ENCODE measurements at regions not wholly inside any gene's neighbourhood (a gene's known extent, or its start where the extent isn't known, plus 50 kb on each side); places are given as distances from the start of the nearest gene placed in this dataset.

- Histone ChIP-seq H3K9me2 (replicated peaks; ENCODE audit: control insufficient read depth, low read length) (no peaks in the 10 kb centered on the region), H3F3A (ENCODE audit: control insufficient read depth, insufficient read depth) (no peaks in the 10 kb centered on the region), H3K79me2 (ENCODE audit: control insufficient read depth, low read length) (no peaks in the 10 kb centered on the region), H3K4me1 (ENCODE audit: control insufficient read depth, low read length) (no peaks in the 10 kb centered on the region), H3K9me3 (ENCODE audit: control insufficient read depth, insufficient read depth, low read length) (no peaks in the 10 kb centered on the region), H3K4me3 (ENCODE audit: low read length) (no peak overlapping the region), H4K20me1 (ENCODE audit: control insufficient read depth, insufficient read depth, low read depth, low read length) (no peaks in the 10 kb centered on the region), H3K27ac (ENCODE audit: low read depth, low read length) (no peak overlapping the region), H3K36me3 (ENCODE audit: control insufficient read depth, low read length) (no peaks in the 10 kb centered on the region), H3K4me2 (ENCODE audit: low read length) (no peak overlapping the region), H3K27me3 (ENCODE audit: control insufficient read depth, low read length) (no peaks in the 10 kb centered on the region)
- TF ChIP-seq EZH2phosphoT487 (IDR thresholded peaks at IDR 0.05; ENCODE audit: borderline replicate concordance, low read length) (no peak), CTCF (IDR thresholded peaks at IDR 0.05; ENCODE audit: low read depth, low read length, poor library complexity, severe bottlenecking) (no peak)
These were observed 103.3 kb downstream of the TMEM144 start for GRCh38 chr4:158313566-158313965.

- Histone ChIP-seq H3K9me3 (ENCODE audit: control insufficient read depth, insufficient read depth, low read length) (no peaks in the 10 kb centered on the region), H3K36me3 (ENCODE audit: control insufficient read depth, low read length) (no peaks in the 10 kb centered on the region), H3K4me2 (ENCODE audit: low read length) (no peak overlapping the region), H3K9me2 (replicated peaks; ENCODE audit: control insufficient read depth, low read length) (no peaks in the 10 kb centered on the region), H3K4me3 (ENCODE audit: low read length) (no peak overlapping the region), H3K79me2 (ENCODE audit: control insufficient read depth, low read length) (no peaks in the 10 kb centered on the region), H3K27me3 (ENCODE audit: control insufficient read depth, low read length) (no peaks in the 10 kb centered on the region), H3K27ac (ENCODE audit: low read depth, low read length) (no peak overlapping the region), H3K4me1 (ENCODE audit: control insufficient read depth, low read length) (no peaks in the 10 kb centered on the region), H3F3A (ENCODE audit: control insufficient read depth, insufficient read depth) (no peaks in the 10 kb centered on the region), H4K20me1 (ENCODE audit: control insufficient read depth, insufficient read depth, low read depth, low read length) (no peaks in the 10 kb centered on the region)
- no peak for TF ChIP-seq EZH2phosphoT487 (IDR thresholded peaks at IDR 0.05; ENCODE audit: borderline replicate concordance, low read length)
- no peak for TF ChIP-seq CTCF (IDR thresholded peaks at IDR 0.05; ENCODE audit: low read depth, low read length, poor library complexity, severe bottlenecking)
These were observed 104.6 kb downstream of the TMEM144 start for GRCh38 chr4:158314756-158315487.

GRCh38 chr4:158315706-158316105 is 105.4 kb downstream of the TMEM144 start:
- Histone ChIP-seq H3K4me3 (ENCODE audit: low read length) (no peak overlapping the region), H3K79me2 (ENCODE audit: control insufficient read depth, low read length) (no peaks in the 10 kb centered on the region), H3K9me2 (replicated peaks; ENCODE audit: control insufficient read depth, low read length) (no peaks in the 10 kb centered on the region), H3K4me1 (ENCODE audit: control insufficient read depth, low read length) (no peaks in the 10 kb centered on the region), H3K9me3 (ENCODE audit: control insufficient read depth, insufficient read depth, low read length) (no peaks in the 10 kb centered on the region), H3F3A (ENCODE audit: control insufficient read depth, insufficient read depth) (no peaks in the 10 kb centered on the region), H3K27ac (ENCODE audit: low read depth, low read length) (no peak overlapping the region), H4K20me1 (ENCODE audit: control insufficient read depth, insufficient read depth, low read depth, low read length) (no peaks in the 10 kb centered on the region), H3K36me3 (ENCODE audit: control insufficient read depth, low read length) (no peaks in the 10 kb centered on the region), H3K27me3 (ENCODE audit: control insufficient read depth, low read length) (no peaks in the 10 kb centered on the region), H3K4me2 (ENCODE audit: low read length) (no peak overlapping the region)
- TF ChIP-seq CTCF (IDR thresholded peaks at IDR 0.05; ENCODE audit: low read depth, low read length, poor library complexity, severe bottlenecking) (no peak), EZH2phosphoT487 (IDR thresholded peaks at IDR 0.05; ENCODE audit: borderline replicate concordance, low read length) (no peak)

Measured in DOHH2 (cell line).